BLaER1 (cell line): ENCODE measurements at regions not wholly inside any gene's neighbourhood (a gene's known extent, or its start where the extent isn't known, plus 50 kb on each side); places are given as distances from the start of the nearest gene placed in this dataset.

Experiments used
- H3K27ac ChIP-seq: shearing (Covaris generic); formaldehyde crosslinking; 2 replicates; pipeline ENCODE4 v1.8.1; 2022
- H3K27me3 ChIP-seq: shearing (Covaris generic); formaldehyde crosslinking; 2 replicates; pipeline ENCODE4 v1.8.1; 2022
- H3K36me3 ChIP-seq: shearing (Covaris generic); formaldehyde crosslinking; 2 replicates; pipeline ENCODE4 v1.8.1; 2022
- H3K4me1 ChIP-seq: shearing (Covaris generic); formaldehyde crosslinking; 2 replicates; pipeline ENCODE4 v1.8.1; 2022
- H3K4me2 ChIP-seq: shearing (Covaris generic); formaldehyde crosslinking; 2 replicates; pipeline ENCODE4 v1.8.1; 2022
- H3K4me3 ChIP-seq: shearing (Covaris generic); formaldehyde crosslinking; 2 replicates; pipeline ENCODE4 v1.8.1; 2022
- H3K9ac ChIP-seq: shearing (Covaris generic); formaldehyde crosslinking; 2 replicates; pipeline ENCODE4 v1.8.1; 2022
- H3K9me3 ChIP-seq: shearing (Covaris generic); formaldehyde crosslinking; 2 replicates; pipeline ENCODE4 v1.8.1; 2022
- H4K20me1 ChIP-seq: shearing (Covaris generic); formaldehyde crosslinking; 2 replicates; pipeline ENCODE4 v1.8.1; 2022
- Cebpa-rat ChIP-seq: shearing (Covaris generic); IDR thresholded peaks from 2 replicates; pipeline ENCODE4 v1.8.1; 2022

GRCh38 chr2:235267251-235267650 is 226.6 kb upstream of the AGAP1 start:
- H4K20me1 ChIP-seq: no peaks in the 10 kb centered on the region
- no peaks in the 10 kb centered on the region for H3K27me3 ChIP-seq
- H3K4me3 ChIP-seq: no peak overlapping the region
- H3K9me3 ChIP-seq: no peaks in the 10 kb centered on the region
- H3K27ac ChIP-seq: no peak overlapping the region
- H3K4me2 ChIP-seq: peak overlapping the region; percentile 78
- TF ChIP-seq Cebpa-rat: no peak
- H3K9ac ChIP-seq: no peak overlapping the region
- H3K4me1 ChIP-seq: peaks cover 43% of the 10 kb centered on the region
- no peaks in the 10 kb centered on the region for H3K36me3 ChIP-seq

- Histone ChIP-seq H3K4me3 (no peak overlapping the region), H3K27me3 (no peaks in the 10 kb centered on the region), H3K4me1 (peaks cover 43% of the 10 kb centered on the region), H4K20me1 (no peaks in the 10 kb centered on the region), H3K27ac (no peak overlapping the region), H3K9ac (no peak overlapping the region), H3K9me3 (no peaks in the 10 kb centered on the region), H3K36me3 (no peaks in the 10 kb centered on the region), H3K4me2 (peak overlapping the region; percentile 78)
- TF ChIP-seq Cebpa-rat: no peak
Measured at GRCh38 chr2:235268535-235268934, 225.3 kb upstream of the AGAP1 start.

GRCh38 chr2:235270291-235270690 is 223.6 kb upstream of the AGAP1 start:
- H3K27me3 ChIP-seq: no peaks in the 10 kb centered on the region
- H3K4me3 ChIP-seq: no peak overlapping the region
- no peak for TF ChIP-seq Cebpa-rat
- H4K20me1 ChIP-seq: no peaks in the 10 kb centered on the region
- 0 out of 2 replicates have a peak overlapping the region, but pooled peaks have one; percentile 1 for H3K4me2 ChIP-seq
- H3K9ac ChIP-seq: no peak overlapping the region
- H3K36me3 ChIP-seq: no peaks in the 10 kb centered on the region
- H3K9me3 ChIP-seq: no peaks in the 10 kb centered on the region
- peaks cover 42% of the 10 kb centered on the region for H3K4me1 ChIP-seq
- no peak overlapping the region for H3K27ac ChIP-seq

- H3K4me3 ChIP-seq: no peak overlapping the region
- no peak overlapping the region for H3K27ac ChIP-seq
- no peak for TF ChIP-seq Cebpa-rat
- no peaks in the 10 kb centered on the region for H4K20me1 ChIP-seq
- H3K4me2 ChIP-seq: no peak overlapping the region
- H3K27me3 ChIP-seq: no peaks in the 10 kb centered on the region
- no peak overlapping the region for H3K9ac ChIP-seq
- H3K4me1 ChIP-seq: peaks cover 38% of the 10 kb centered on the region
- H3K9me3 ChIP-seq: no peaks in the 10 kb centered on the region
- no peaks in the 10 kb centered on the region for H3K36me3 ChIP-seq
Measured at GRCh38 chr2:235270956-235271355, 222.9 kb upstream of the AGAP1 start.

- no peak for TF ChIP-seq Cebpa-rat
- Histone ChIP-seq H3K9ac (no peak overlapping the region), H3K4me1 (peaks cover 35% of the 10 kb centered on the region), H3K36me3 (no peaks in the 10 kb centered on the region), H3K4me3 (no peak overlapping the region), H3K27ac (no peak overlapping the region), H3K27me3 (no peaks in the 10 kb centered on the region), H3K9me3 (no peaks in the 10 kb centered on the region), H4K20me1 (no peaks in the 10 kb centered on the region), H3K4me2 (no peak overlapping the region)
Measured at GRCh38 chr2:235271936-235272335, 221.9 kb upstream of the AGAP1 start.

- no peaks in the 10 kb centered on the region for H3K27me3 ChIP-seq
- no peaks in the 10 kb centered on the region for H4K20me1 ChIP-seq
- H3K4me3 ChIP-seq: no peak overlapping the region
- peaks cover 14% of the 10 kb centered on the region for H3K4me1 ChIP-seq
- no peaks in the 10 kb centered on the region for H3K36me3 ChIP-seq
- H3K4me2 ChIP-seq: no peak overlapping the region
- H3K9ac ChIP-seq: no peak overlapping the region
- no peak overlapping the region for H3K27ac ChIP-seq
- TF ChIP-seq Cebpa-rat: no peak
- no peaks in the 10 kb centered on the region for H3K9me3 ChIP-seq
Measured at GRCh38 chr2:235274023-235274422, 219.8 kb upstream of the AGAP1 start.

- TF ChIP-seq Cebpa-rat: no peak
- no peaks in the 10 kb centered on the region for H4K20me1 ChIP-seq
- H3K4me3 ChIP-seq: no peak overlapping the region
- H3K36me3 ChIP-seq: no peaks in the 10 kb centered on the region
- H3K27me3 ChIP-seq: no peaks in the 10 kb centered on the region
- no peaks in the 10 kb centered on the region for H3K4me1 ChIP-seq
- no peak overlapping the region for H3K4me2 ChIP-seq
- H3K27ac ChIP-seq: no peak overlapping the region
- H3K9me3 ChIP-seq: no peaks in the 10 kb centered on the region; the same call in 1 of the 2 replicates
- no peak overlapping the region for H3K9ac ChIP-seq
Measured at GRCh38 chr2:235277485-235277884, 216.4 kb upstream of the AGAP1 start.

- no peaks in the 10 kb centered on the region for H3K27me3 ChIP-seq
- no peak overlapping the region for H3K27ac ChIP-seq
- no peak overlapping the region for H3K4me2 ChIP-seq
- no peaks in the 10 kb centered on the region for H3K4me1 ChIP-seq
- no peaks in the 10 kb centered on the region for H3K36me3 ChIP-seq
- no peak overlapping the region for H3K4me3 ChIP-seq
- no peaks in the 10 kb centered on the region for H4K20me1 ChIP-seq
- no peak overlapping the region for H3K9ac ChIP-seq
- TF ChIP-seq Cebpa-rat: no peak
- H3K9me3 ChIP-seq: no peaks in the 10 kb centered on the region; the same call in 1 of the 2 replicates
Measured at GRCh38 chr2:235278771-235279355, 215.0 kb upstream of the AGAP1 start.

GRCh38 chr2:235279965-235280364 is 213.9 kb upstream of the AGAP1 start:
- Histone ChIP-seq H3K27ac (no peak overlapping the region), H3K4me1 (no peaks in the 10 kb centered on the region), H3K36me3 (no peaks in the 10 kb centered on the region), H4K20me1 (no peaks in the 10 kb centered on the region), H3K9ac (no peak overlapping the region), H3K27me3 (no peaks in the 10 kb centered on the region), H3K4me3 (no peak overlapping the region), H3K4me2 (no peak overlapping the region), H3K9me3 (no peaks in the 10 kb centered on the region; the same call in 1 of the 2 replicates)
- TF ChIP-seq Cebpa-rat: no peak

- Histone ChIP-seq H3K27me3 (no peaks in the 10 kb centered on the region), H3K9ac (no peak overlapping the region), H3K4me3 (no peak overlapping the region), H3K27ac (no peak overlapping the region), H3K4me2 (no peak overlapping the region), H3K36me3 (no peaks in the 10 kb centered on the region), H4K20me1 (no peaks in the 10 kb centered on the region), H3K4me1 (no peaks in the 10 kb centered on the region), H3K9me3 (no peaks in the 10 kb centered on the region; the same call in 1 of the 2 replicates)
- TF ChIP-seq Cebpa-rat: no peak
Measured at GRCh38 chr2:235283246-235283645, 210.6 kb upstream of the AGAP1 start.
